ENCODE measurements at regions not wholly inside any gene's neighbourhood (a gene's known extent, or its start where the extent isn't known, plus 50 kb on each side); places are given as distances from the start of the nearest gene placed in this dataset.

- DNase-seq (ENCODE audit: low spot score): no peak
- ATAC-seq (ENCODE audit: low read depth): no peak
- no peak for TF ChIP-seq CTCF (IDR thresholded peaks at IDR 0.05; ENCODE audit: poor library complexity, severe bottlenecking)
- Histone ChIP-seq H3K9me3 (ENCODE audit: severe bottlenecking) (no peaks in the 10 kb centered on the region), H3K4me3 (ENCODE audit: severe bottlenecking) (no peak overlapping the region), H3K27me3 (ENCODE audit: insufficient read depth, poor library complexity, severe bottlenecking) (peaks cover 2% of the 10 kb centered on the region), H3K4me1 (ENCODE audit: insufficient read depth, poor library complexity, severe bottlenecking) (no peaks in the 10 kb centered on the region), H3K27ac (ENCODE audit: poor library complexity, severe bottlenecking) (no peak overlapping the region), H3K36me3 (ENCODE audit: low read depth) (no peaks in the 10 kb centered on the region)
These were observed 234.6 kb downstream of the GADD45G start for GRCh38 chr9:89839449-89839848.

GRCh38 chr9:89839952-89840351 is 235.1 kb downstream of the GADD45G start:
- Histone ChIP-seq H3K4me1 (ENCODE audit: insufficient read depth, poor library complexity, severe bottlenecking) (no peaks in the 10 kb centered on the region), H3K27me3 (ENCODE audit: insufficient read depth, poor library complexity, severe bottlenecking) (no peaks in the 10 kb centered on the region), H3K9me3 (ENCODE audit: severe bottlenecking) (no peaks in the 10 kb centered on the region), H3K36me3 (ENCODE audit: low read depth) (no peaks in the 10 kb centered on the region), H3K4me3 (ENCODE audit: severe bottlenecking) (no peak overlapping the region), H3K27ac (ENCODE audit: poor library complexity, severe bottlenecking) (no peak overlapping the region)
- no peak for ATAC-seq (ENCODE audit: low read depth)
- no peak for DNase-seq (ENCODE audit: low spot score)
- TF ChIP-seq CTCF (IDR thresholded peaks at IDR 0.05; ENCODE audit: poor library complexity, severe bottlenecking): no peak

GRCh38 chr9:89841456-89841855 is 236.6 kb downstream of the GADD45G start:
- ATAC-seq (ENCODE audit: low read depth) (no peak), DNase-seq (ENCODE audit: low spot score) (no peak)
- no peaks in the 10 kb centered on the region for H3K4me1 ChIP-seq (ENCODE audit: insufficient read depth, poor library complexity, severe bottlenecking)
- H3K27ac ChIP-seq (ENCODE audit: poor library complexity, severe bottlenecking): no peak overlapping the region
- H3K4me3 ChIP-seq (ENCODE audit: severe bottlenecking): no peak overlapping the region
- no peaks in the 10 kb centered on the region for H3K36me3 ChIP-seq (ENCODE audit: low read depth)
- no peak for TF ChIP-seq CTCF (IDR thresholded peaks at IDR 0.05; ENCODE audit: poor library complexity, severe bottlenecking)
- no peaks in the 10 kb centered on the region for H3K27me3 ChIP-seq (ENCODE audit: insufficient read depth, poor library complexity, severe bottlenecking)
- no peaks in the 10 kb centered on the region for H3K9me3 ChIP-seq (ENCODE audit: severe bottlenecking)

GRCh38 chr9:89842267-89842768 is 237.5 kb downstream of the GADD45G start:
- no peak for ATAC-seq (ENCODE audit: low read depth)
- no peaks in the 10 kb centered on the region for H3K4me1 ChIP-seq (ENCODE audit: insufficient read depth, poor library complexity, severe bottlenecking)
- H3K4me3 ChIP-seq (ENCODE audit: severe bottlenecking): no peak overlapping the region
- no peak overlapping the region for H3K27ac ChIP-seq (ENCODE audit: poor library complexity, severe bottlenecking)
- no peak for TF ChIP-seq CTCF (IDR thresholded peaks at IDR 0.05; ENCODE audit: poor library complexity, severe bottlenecking)
- no peak for DNase-seq (ENCODE audit: low spot score)
- no peaks in the 10 kb centered on the region for H3K27me3 ChIP-seq (ENCODE audit: insufficient read depth, poor library complexity, severe bottlenecking)
- no peaks in the 10 kb centered on the region for H3K9me3 ChIP-seq (ENCODE audit: severe bottlenecking)
- no peaks in the 10 kb centered on the region for H3K36me3 ChIP-seq (ENCODE audit: low read depth)

- H3K27ac ChIP-seq (ENCODE audit: poor library complexity, severe bottlenecking): no peak overlapping the region
- TF ChIP-seq CTCF (IDR thresholded peaks at IDR 0.05; ENCODE audit: poor library complexity, severe bottlenecking): no peak
- no peaks in the 10 kb centered on the region for H3K36me3 ChIP-seq (ENCODE audit: low read depth)
- H3K27me3 ChIP-seq (ENCODE audit: insufficient read depth, poor library complexity, severe bottlenecking): no peaks in the 10 kb centered on the region
- DNase-seq (ENCODE audit: low spot score): no peak
- ATAC-seq (ENCODE audit: low read depth): no peak
- no peaks in the 10 kb centered on the region for H3K4me1 ChIP-seq (ENCODE audit: insufficient read depth, poor library complexity, severe bottlenecking)
- no peak overlapping the region for H3K4me3 ChIP-seq (ENCODE audit: severe bottlenecking)
- no peaks in the 10 kb centered on the region for H3K9me3 ChIP-seq (ENCODE audit: severe bottlenecking)
These were observed 238.3 kb downstream of the GADD45G start for GRCh38 chr9:89843074-89843473.
